ENCODE measurements at regions not wholly inside any gene's neighbourhood (a gene's known extent, or its start where the extent isn't known, plus 50 kb on each side); places are given as distances from the start of the nearest gene placed in this dataset.
A peak's percentile ranks its signal among the peaks of the same experiment; 100 is the strongest.

- H3K36me3 ChIP-seq, result no peaks in the 10 kb centered on the region
- TF ChIP-seq CTCF (IDR thresholded peaks at IDR 0.05), result no peak
- no peak for TF ChIP-seq EP300 (IDR thresholded peaks at IDR 0.05)
- TF ChIP-seq POLR2A (IDR thresholded peaks at IDR 0.05), result no peak
- no peak for TF ChIP-seq POLR2AphosphoS5 (IDR thresholded peaks at IDR 0.05)
- DNase-seq, result no peak
- H3K27me3 ChIP-seq, result peaks cover 0 to 25% (median 4%) of the 10 kb centered on the region in 3 donors
- H3K27ac ChIP-seq, result no peak overlapping the region
- H3K4me3 ChIP-seq, result no peak overlapping the region
- intact Hi-C loops (cut with DNase I; ENCODE audit: low total_unique reads), result no loop called here
- no peaks in the 10 kb centered on the region for H3K4me1 ChIP-seq
- WGBS, 5 donors, result 58 to 66% (median 58%) methylated on average over 5 of the region's 5 CpGs
- H3K9me3 ChIP-seq, result peaks cover 0 to 6% (median 0%) of the 10 kb centered on the region in 4 donors
These were observed 181.2 kb upstream of the PMEPA1 start for GRCh38 chr20:57891014-57891413.

GRCh38 chr20:57890202-57890800, 180.5 kb upstream of the PMEPA1 start:
- Histone ChIP-seq H3K9me3 (peaks cover 0 to 6% (median 0%) of the 10 kb centered on the region in 4 donors), H3K27me3 (peaks cover 0 to 25% (median 4%) of the 10 kb centered on the region in 3 donors), H3K4me1 (no peaks in the 10 kb centered on the region), H3K36me3 (no peaks in the 10 kb centered on the region), H3K4me3 (no peak overlapping the region), H3K27ac (no peak overlapping the region)
- intact Hi-C loops (cut with DNase I; ENCODE audit: low total_unique reads), result no loop called here
- no peak for DNase-seq
- no peak for TF ChIP-seq CTCF (IDR thresholded peaks at IDR 0.05)
- no peak for TF ChIP-seq POLR2A (IDR thresholded peaks at IDR 0.05)
- TF ChIP-seq POLR2AphosphoS5 (IDR thresholded peaks at IDR 0.05), result no peak
- TF ChIP-seq EP300 (IDR thresholded peaks at IDR 0.05), result no peak
- 71 to 79% (median 75%) methylated on average over 12 of the region's 12 CpGs for WGBS, 5 donors

- TF ChIP-seq POLR2AphosphoS5 (IDR thresholded peaks at IDR 0.05), result no peak
- no peak for TF ChIP-seq EP300 (IDR thresholded peaks at IDR 0.05)
- TF ChIP-seq CTCF (IDR thresholded peaks at IDR 0.05), result no peak
- no peak for TF ChIP-seq POLR2A (IDR thresholded peaks at IDR 0.05)
- Histone ChIP-seq H3K27ac (no peak overlapping the region), H3K36me3 (no peaks in the 10 kb centered on the region), H3K9me3 (peaks cover 0 to 6% (median 0%) of the 10 kb centered on the region in 4 donors), H3K4me3 (no peak overlapping the region), H3K4me1 (no peaks in the 10 kb centered on the region), H3K27me3 (peaks cover 0 to 29% (median 4%) of the 10 kb centered on the region in 3 donors)
- intact Hi-C loops (cut with DNase I; ENCODE audit: low total_unique reads), result no loop called here
- DNase-seq, result no peak
- 49 to 84% (median 71%) methylated on average over 5 of the region's 5 CpGs for WGBS, 5 donors
These were observed 178.8 kb upstream of the PMEPA1 start for GRCh38 chr20:57888591-57888990.

- peak in 1 of 2 donors; percentile 1 for DNase-seq
- intact Hi-C loops (cut with DNase I; ENCODE audit: low total_unique reads), result no loop called here
- WGBS, 5 donors, result 86 to 91% (median 88%) methylated on average over 5 of the region's 5 CpGs
These were observed 175.1 kb upstream of the PMEPA1 start for GRCh38 chr20:57884956-57885355.

More at GRCh38 chr20:57884956-57885355, 175.1 kb upstream of the PMEPA1 start:
- Histone ChIP-seq H3K4me3 (no peak overlapping the region), H3K27me3 (peaks cover 0 to 18% (median 0%) of the 10 kb centered on the region in 3 donors), H3K36me3 (no peaks in the 10 kb centered on the region), H3K9me3 (peaks cover 0 to 6% (median 0%) of the 10 kb centered on the region in 4 donors), H3K4me1 (peaks cover 0 to 11% (median 4%) of the 10 kb centered on the region in 4 donors), H3K27ac (no peak overlapping the region)
- no peak for TF ChIP-seq POLR2A (IDR thresholded peaks at IDR 0.05)
- no peak for TF ChIP-seq EP300 (IDR thresholded peaks at IDR 0.05)
- TF ChIP-seq CTCF (IDR thresholded peaks at IDR 0.05), result no peak
- no peak for TF ChIP-seq POLR2AphosphoS5 (IDR thresholded peaks at IDR 0.05)
